Vagina (tissue), 2 donors: ENCODE measurements at regions not wholly inside any gene's neighbourhood (a gene's known extent, or its start where the extent isn't known, plus 50 kb on each side); places are given as distances from the start of the nearest gene placed in this dataset.

Experiments
- POLR2A ChIP-seq, 2 donors: fragments of 450-650 bp; IDR thresholded peaks; one replicate each; pipeline ENCODE4 v1.6.1; 2017; ENCODE audit warnings: antibody characterized with exemption in 2 of 2, mild to moderate bottlenecking in 2 of 2, moderate library complexity in 2 of 2
- POLR2AphosphoS5 ChIP-seq, 2 donors: sonication (generic); formaldehyde crosslinking; IDR thresholded peaks; one replicate each; pipeline ENCODE4 v1.9.0; 2017; ENCODE audit warnings: antibody characterized with exemption in 2 of 2, mild to moderate bottlenecking in 2 of 2, low read depth in 1 of 2; ENCODE audit not compliant: insufficient read depth in 1 of 2
- TF ChIP-seq, protein P1 (sequence below), 3 experiments: fragments of 450-650 bp in 2 of 3; fragments of 200-600 bp in 1 of 3; sonication (generic) in 1 of 3; IDR thresholded peaks; one replicate each; pipeline ENCODE4 v1.5.1; 2017 to 2019; ENCODE audit warnings: antibody characterized with exemption in 3 of 3, mild to moderate bottlenecking in 2 of 3, moderate library complexity in 2 of 3

- TF ChIP-seq, protein P1, sequence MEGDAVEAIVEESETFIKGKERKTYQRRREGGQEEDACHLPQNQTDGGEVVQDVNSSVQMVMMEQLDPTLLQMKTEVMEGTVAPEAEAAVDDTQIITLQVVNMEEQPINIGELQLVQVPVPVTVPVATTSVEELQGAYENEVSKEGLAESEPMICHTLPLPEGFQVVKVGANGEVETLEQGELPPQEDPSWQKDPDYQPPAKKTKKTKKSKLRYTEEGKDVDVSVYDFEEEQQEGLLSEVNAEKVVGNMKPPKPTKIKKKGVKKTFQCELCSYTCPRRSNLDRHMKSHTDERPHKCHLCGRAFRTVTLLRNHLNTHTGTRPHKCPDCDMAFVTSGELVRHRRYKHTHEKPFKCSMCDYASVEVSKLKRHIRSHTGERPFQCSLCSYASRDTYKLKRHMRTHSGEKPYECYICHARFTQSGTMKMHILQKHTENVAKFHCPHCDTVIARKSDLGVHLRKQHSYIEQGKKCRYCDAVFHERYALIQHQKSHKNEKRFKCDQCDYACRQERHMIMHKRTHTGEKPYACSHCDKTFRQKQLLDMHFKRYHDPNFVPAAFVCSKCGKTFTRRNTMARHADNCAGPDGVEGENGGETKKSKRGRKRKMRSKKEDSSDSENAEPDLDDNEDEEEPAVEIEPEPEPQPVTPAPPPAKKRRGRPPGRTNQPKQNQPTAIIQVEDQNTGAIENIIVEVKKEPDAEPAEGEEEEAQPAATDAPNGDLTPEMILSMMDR (IDR thresholded peaks at IDR 0.05) = no peak
- no peak for TF ChIP-seq POLR2AphosphoS5 (IDR thresholded peaks at IDR 0.05; ENCODE audit: insufficient read depth in 1 of 2, low read depth in 1 of 2)
- no peak for TF ChIP-seq POLR2A (IDR thresholded peaks at IDR 0.05)
Measured at GRCh38 chr6:97816526-97816925, 533.5 kb upstream of the MMS22L start.
